ENCODE measurements at regions not wholly inside any gene's neighbourhood (a gene's known extent, or its start where the extent isn't known, plus 50 kb on each side); places are given as distances from the start of the nearest gene placed in this dataset.
"Not testable (repeated sequence)": the region's sequence is repeated elsewhere in the genome, so short reads cannot be mapped to it uniquely, and the experiment has no call there.

DNA sequence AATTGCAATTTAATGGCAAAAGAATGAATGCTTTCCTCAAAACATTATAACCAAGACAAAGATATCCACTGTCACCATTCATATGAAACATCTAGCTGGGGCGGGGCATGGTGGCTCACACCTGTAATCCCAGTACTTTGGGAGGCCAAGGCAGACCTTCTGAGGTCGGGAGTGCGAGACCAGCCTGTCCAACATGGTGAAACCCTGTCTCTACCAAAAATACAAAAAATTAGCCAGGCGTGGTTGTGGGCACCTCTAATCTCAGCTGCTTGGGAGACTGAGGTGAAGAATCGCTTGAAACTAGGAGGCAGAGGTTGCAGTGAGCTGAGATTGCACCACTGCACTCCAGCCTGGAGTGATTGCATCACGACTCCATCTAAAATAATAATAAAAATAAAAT, 740.6 kb upstream of the MIR17HG start:
- H3K9me1 ChIP-seq (ENCODE audit: control insufficient read depth, insufficient read depth, low read length); H2AFZ ChIP-seq (ENCODE audit: low read depth, low read length); H3K27ac ChIP-seq (ENCODE audit: extremely low read depth, low read depth, low read length); BruUV-seq (replicated peaks); H3K79me2 ChIP-seq (ENCODE audit: control insufficient read depth, insufficient read depth, low read length); FAIRE-seq; CTCF ChIA-PET (ENCODE audit: low intra/inter-chr PET ratio); in situ Hi-C loops (cut with MboI); H3K9ac ChIP-seq (ENCODE audit: insufficient read depth in 1 of 2, low read depth in 2 of 2, low read length in 2 of 2); H3K27me3 ChIP-seq (ENCODE audit: control insufficient read depth in 2 of 2, insufficient read depth in 2 of 2, low read length in 2 of 2); DNase-seq (ENCODE audit: extremely low read depth in 1 of 4, low spot score in 3 of 4); H3K9me3 ChIP-seq (replicated peaks; ENCODE audit: control insufficient read depth, insufficient read depth, low read depth, low read length); H3K36me3 ChIP-seq (ENCODE audit: control insufficient read depth, insufficient read depth, low read length); H3K4me1 ChIP-seq (replicated peaks in 1 of 2; ENCODE audit: control insufficient read depth in 2 of 2, insufficient read depth in 2 of 2, low read length in 2 of 2); ATAC-seq; intact Hi-C loops (cut with micrococcal nuclease); H3K4me2 ChIP-seq (ENCODE audit: insufficient read depth, low read length); H3K4me3 ChIP-seq; H4K20me1 ChIP-seq (replicated peaks; ENCODE audit: control insufficient read depth, insufficient read depth, low read length); TF ChIP-seq ATF1 (tag; IDR thresholded peaks at IDR 0.05); PBX2 (tag; conservative IDR thresholded peaks at IDR 0.05; ENCODE audit: low read depth): not testable (repeated sequence)
- WGBS (ENCODE audit: insufficient coverage, low coverage, missing lambda C conversion rate): 2% methylated on average over 6 of the region's 6 CpGs
- POLR2A ChIA-PET: interaction anchor here (0.6 to 1.2 kb wide), 2 partner anchors 20 to 397 kb away, joined by 3 read pairs; no protein-coding TSS in a partner anchor
- TF ChIP-seq DMBX1 (CRISPR knock-in tag; IDR thresholded peaks at IDR 0.05; ENCODE audit: borderline replicate concordance): peak; percentile 38; the same call in 1 of the 2 replicates
- TF ChIP-seq, protein P1, sequence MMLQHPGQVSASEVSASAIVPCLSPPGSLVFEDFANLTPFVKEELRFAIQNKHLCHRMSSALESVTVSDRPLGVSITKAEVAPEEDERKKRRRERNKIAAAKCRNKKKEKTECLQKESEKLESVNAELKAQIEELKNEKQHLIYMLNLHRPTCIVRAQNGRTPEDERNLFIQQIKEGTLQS (IDR thresholded peaks at IDR 0.05): peak; percentile 16; the same call in 1 of the 2 replicates
- TF ChIP-seq, protein P1 (CRISPR knock-in tag; conservative IDR thresholded peaks at IDR 0.05): not testable (repeated sequence)
- TF ChIP-seq CEBPB (tag; IDR thresholded peaks at IDR 0.05): 0 out of 2 replicates have a peak, but pooled peaks have one; percentile 25
- TF ChIP-seq ZNF184 (CRISPR knock-in tag; IDR thresholded peaks at IDR 0.05): 0 out of 2 replicates have a peak, but pooled peaks have one; percentile 21
- TF ChIP-seq ATF1 (CRISPR knock-in tag; IDR thresholded peaks at IDR 0.05): peak; percentile 5; the same call in 1 of the 2 replicates
- peak; percentile 59; the same call in 1 of the 2 replicates for TF ChIP-seq PRMT5 (CRISPR knock-in tag; IDR thresholded peaks at IDR 0.05)
- TF ChIP-seq FOXJ3 (CRISPR knock-in tag; IDR thresholded peaks at IDR 0.05): 0 out of 2 replicates have a peak, but pooled peaks have one; percentile 53
- TF ChIP-seq PBX2 (CRISPR knock-in tag; IDR thresholded peaks at IDR 0.05; ENCODE audit: low read depth): 0 out of 2 replicates have a peak, but pooled peaks have one; percentile 18

Data from K562 (cell line).